ENCODE measurements at regions not wholly inside any gene's neighbourhood (a gene's known extent, or its start where the extent isn't known, plus 50 kb on each side); places are given as distances from the start of the nearest gene placed in this dataset.

DNA sequence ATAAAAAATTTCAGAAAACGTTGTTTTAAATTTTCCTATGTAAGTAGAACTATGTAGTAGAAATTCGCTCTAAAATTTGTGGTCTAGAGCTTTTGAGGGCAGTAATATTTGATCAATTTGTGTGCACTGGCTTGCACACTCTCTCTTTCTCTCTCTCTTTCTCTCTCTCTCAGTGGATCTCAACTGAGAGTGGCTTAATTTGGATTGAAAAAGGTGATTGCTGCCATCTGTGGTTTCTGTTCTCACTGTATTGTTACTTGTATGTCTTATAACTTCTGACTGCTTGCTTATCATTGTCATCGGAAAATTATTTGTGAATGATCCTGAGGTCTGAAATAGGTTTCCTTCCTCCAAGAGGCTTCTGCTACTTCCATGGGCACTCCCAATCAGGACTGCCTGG is 368.2 kb downstream of the KCTD16 start:
- H3K36me3 Mint-ChIP-seq (ENCODE audit: low read depth) = no peaks in the 10 kb centered on the region
- H3K9me3 Mint-ChIP-seq = peaks cover 9% of the 10 kb centered on the region
- intact Hi-C loops (cut with micrococcal nuclease) = no loop called here
- no peak for DNase-seq
- no peak overlapping the region for H3K4me3 Mint-ChIP-seq
- H3K27ac Mint-ChIP-seq = no peak overlapping the region
- no peaks in the 10 kb centered on the region for H3K27me3 Mint-ChIP-seq (ENCODE audit: low read depth)
- H3K4me1 Mint-ChIP-seq (ENCODE audit: low read depth) = no peaks in the 10 kb centered on the region
- CTCF ChIA-PET = no interaction called here
